GM19035 (cell line): ENCODE measurements at regions not wholly inside any gene's neighbourhood (a gene's known extent, or its start where the extent isn't known, plus 50 kb on each side); places are given as distances from the start of the nearest gene placed in this dataset.
"Not testable (repeated sequence)": the region's sequence is repeated elsewhere in the genome, so short reads cannot be mapped to it uniquely, and the experiment has no call there.

Experiments
- ATAC-seq: cut with Tn5 transposase; IDR thresholded peaks from one replicate; pipeline ENCODE4 v1.9.1; 2021; ENCODE audit not compliant: unreplicated experiment

GRCh38 chrX:111041018-111041462 is 55.0 kb upstream of the PAK3 start:
- ATAC-seq, result no peak

GRCh38 chrX:111040377-111041017 is 55.5 kb upstream of the PAK3 start:
- ATAC-seq, result no peak

DNA sequence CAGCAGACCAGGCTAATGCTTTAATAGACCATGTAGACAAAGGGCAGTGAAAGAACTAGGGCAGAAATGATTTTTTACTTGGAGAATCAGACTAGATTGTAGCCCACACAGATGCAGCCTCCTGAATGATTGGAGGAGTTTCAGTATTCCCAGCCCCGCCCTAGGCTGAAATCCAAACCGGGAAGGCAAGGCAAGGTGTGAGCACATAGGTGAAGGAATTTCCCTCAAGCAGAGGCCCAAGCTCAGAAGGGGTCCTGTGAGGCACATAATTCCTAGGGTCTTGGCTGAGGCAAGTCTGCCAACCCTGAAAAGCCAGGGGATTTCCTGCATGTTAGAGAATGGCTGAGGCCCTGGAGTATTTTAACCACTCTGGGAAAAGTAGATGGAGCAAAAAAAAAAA is 56.4 kb upstream of the PAK3 start:
- no peak for ATAC-seq

DNA sequence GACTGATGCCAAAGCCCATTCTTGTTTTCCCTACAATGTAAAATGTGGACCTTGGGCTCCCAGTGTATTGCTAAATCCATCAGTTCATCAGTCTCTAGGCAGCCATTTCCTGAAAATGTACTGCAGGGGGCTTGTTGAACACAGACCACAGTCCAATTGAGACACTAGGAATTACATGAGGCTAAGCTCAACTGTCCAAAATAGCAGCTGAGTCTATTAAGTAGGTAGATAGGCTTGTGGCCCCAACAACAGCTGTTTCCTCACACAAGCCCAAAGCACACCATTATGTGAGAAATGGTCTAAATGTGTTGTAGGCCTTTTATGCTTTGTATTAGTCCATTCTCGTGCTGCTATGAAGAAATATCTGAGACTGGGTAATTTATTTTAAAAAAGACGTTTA is 60.0 kb upstream of the PAK3 start:
- no peak for ATAC-seq

DNA sequence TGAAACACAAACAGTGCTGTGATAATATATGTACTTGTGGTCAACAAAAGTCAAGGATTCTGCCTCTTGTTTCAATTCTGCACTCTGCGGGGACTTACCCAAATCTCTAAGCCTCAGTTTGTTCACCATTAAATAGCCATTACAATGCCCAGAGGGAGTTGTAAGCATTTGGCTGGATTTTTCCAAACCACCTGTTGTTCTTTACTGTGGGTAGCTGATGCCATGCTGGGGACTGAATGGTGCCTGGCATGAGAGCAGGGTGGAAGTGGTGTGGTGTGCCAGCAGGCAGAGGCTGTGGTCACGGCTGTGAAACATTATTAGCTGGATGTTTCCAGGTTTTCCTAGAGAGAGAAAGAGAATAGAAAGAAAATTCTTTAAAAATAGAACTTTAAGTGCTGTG is 60.7 kb upstream of the PAK3 start:
- no peak for ATAC-seq

DNA sequence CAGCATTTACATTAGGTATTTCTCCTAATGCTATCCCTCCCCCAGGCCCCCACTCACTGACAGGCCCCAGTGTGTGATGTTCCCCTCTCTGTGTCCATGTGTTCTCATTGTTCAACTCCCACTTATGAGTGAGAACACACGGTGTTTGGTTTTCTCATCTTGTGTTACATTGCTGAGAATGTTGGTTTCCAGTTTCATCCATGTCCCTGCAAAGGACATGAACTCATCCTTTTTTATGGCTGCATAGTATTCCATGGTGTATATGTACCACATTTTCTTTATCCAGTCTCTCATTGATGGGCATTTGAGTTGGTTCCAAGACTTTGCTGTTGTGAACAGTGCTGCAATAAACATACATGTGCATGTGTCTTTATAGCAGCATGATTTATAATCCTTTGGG is 73.0 kb upstream of the PAK3 start:
- not testable (repeated sequence) for ATAC-seq

- ATAC-seq, result no peak
Measured at GRCh38 chrX:111020283-111020682, 75.7 kb upstream of the PAK3 start.

DNA sequence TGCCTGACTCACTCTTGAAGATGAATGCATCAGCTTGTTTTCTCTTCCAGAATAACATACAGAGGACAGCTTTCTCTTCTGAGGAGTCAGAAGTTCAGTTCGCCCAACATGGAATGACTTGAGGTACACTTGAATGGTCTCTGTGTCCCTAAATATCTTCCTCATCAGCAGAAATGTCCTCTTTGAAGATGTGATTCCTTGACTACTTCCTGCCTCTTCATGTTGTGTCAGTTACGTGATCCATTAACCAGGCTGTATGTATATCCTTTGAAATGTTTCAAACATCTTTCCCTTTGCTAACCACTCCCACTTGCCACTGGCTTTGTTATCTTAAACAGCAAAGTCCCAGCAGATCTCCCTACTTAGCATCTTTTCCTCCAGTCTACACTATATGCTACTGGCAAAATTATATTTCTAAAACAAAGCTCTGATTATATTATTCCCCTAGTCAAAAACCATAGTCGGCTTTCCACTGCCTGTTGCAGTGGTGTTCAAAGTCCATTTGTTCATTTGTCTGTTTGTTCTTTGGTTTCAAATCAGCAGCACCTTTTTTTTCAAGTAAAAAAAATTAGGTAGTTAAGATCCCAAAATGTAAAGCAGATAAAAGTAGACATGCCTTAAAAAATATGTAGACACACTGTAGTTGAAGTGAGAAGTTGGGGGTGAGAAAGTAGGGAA is 82.1 kb upstream of the PAK3 start:
- no peak for ATAC-seq

DNA sequence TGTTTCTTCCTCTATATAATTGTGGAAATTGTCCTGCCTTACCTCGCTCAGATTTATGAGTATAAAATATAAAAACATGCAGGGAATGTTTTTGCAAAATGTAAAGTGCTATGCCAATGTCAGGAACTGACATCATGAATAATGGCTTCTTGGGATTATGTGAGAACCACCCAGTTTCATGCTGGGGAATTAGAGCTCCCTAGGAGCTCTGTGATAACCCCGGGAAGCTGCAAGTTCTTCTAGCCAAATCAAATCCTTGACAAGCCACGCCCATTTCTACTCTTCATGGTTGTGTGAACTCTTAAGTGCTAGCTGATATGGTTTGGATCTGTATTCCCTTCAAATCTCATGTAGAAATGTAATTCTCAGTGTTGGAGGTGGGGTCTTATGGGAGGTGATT is 85.9 kb upstream of the PAK3 start:
- ATAC-seq, result no peak

DNA sequence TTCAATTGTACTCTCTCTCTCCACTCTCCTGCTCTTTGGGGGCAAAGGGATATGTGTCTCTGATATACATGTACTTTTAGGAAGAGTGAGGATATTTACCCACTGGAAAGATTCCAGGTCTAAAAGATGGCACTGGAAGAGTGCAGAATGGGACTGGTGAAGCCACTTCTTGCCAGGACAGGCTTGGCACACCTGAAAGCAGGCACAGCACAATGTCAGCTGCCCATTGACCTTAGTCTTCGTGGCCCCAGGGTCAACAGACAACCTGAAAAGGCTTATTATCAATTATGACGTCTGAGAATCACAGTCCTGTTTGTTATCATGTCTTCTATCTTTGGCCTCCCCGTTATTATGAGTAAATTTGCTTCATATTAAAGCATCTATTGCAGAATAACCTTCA is 86.7 kb upstream of the PAK3 start:
- no peak for ATAC-seq

GRCh38 chrX:111008126-111008525 is 87.9 kb upstream of the PAK3 start:
- ATAC-seq, result no peak

GRCh38 chrX:111007238-111007637 is 88.8 kb upstream of the PAK3 start:
- no peak for ATAC-seq

- no peak for ATAC-seq
Measured at GRCh38 chrX:111006116-111006515, 89.9 kb upstream of the PAK3 start.

GRCh38 chrX:111005166-111005565 is 90.8 kb upstream of the PAK3 start:
- no peak for ATAC-seq

- ATAC-seq, result no peak
Measured at GRCh38 chrX:111003118-111003517, 92.9 kb upstream of the PAK3 start.

- no peak for ATAC-seq
Measured at GRCh38 chrX:110992611-110993010, 103.4 kb upstream of the PAK3 start.

DNA sequence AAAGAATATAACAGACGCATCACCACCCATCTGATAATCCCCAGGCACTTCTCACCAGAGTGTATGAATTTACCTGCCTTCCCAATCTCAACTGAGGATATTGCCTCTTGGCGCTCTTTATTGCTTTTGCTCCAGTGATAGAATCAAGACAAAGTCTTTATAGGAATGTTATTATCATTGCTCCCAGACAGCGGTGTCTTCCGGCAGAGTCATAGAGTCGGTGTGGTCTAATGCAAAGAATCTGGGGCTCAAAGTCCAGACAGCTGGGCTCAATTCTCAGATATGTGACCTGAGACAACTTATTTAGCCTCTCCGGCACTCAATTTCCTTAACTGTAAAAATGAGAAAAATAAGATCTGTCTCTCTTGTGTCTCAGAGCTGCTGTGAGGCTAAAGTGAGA is 106.1 kb upstream of the PAK3 start:
- no peak for ATAC-seq

DNA sequence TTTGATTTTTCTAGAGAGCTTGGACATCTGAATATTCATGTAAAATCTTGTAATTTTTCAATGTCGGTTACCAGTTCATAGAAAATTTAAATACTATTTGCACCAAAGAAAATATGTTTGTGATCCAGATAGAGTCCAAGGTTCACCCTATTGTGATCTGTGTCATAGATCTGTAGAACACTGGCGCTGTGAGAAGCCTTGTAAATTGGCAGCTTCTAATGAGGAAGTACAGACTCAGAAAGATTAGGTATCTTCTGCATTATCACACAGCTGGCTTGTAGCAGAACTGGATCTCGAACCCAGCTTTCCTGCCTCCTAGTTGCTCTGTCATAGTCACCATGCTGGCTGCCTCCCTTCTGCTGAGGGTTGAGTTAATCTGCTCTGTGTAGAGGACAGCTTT is 106.5 kb upstream of the PAK3 start:
- ATAC-seq, result no peak

- no peak for ATAC-seq
Measured at GRCh38 chrX:110987292-110987691, 108.7 kb upstream of the PAK3 start.

- no peak for ATAC-seq
Measured at GRCh38 chrX:110985470-110985869, 110.5 kb upstream of the PAK3 start.

- ATAC-seq, result no peak
Measured at GRCh38 chrX:110983024-110983423, 113.0 kb upstream of the PAK3 start.

- ATAC-seq, result no peak
Measured at GRCh38 chrX:110966839-110967238, 129.2 kb upstream of the PAK3 start.

DNA sequence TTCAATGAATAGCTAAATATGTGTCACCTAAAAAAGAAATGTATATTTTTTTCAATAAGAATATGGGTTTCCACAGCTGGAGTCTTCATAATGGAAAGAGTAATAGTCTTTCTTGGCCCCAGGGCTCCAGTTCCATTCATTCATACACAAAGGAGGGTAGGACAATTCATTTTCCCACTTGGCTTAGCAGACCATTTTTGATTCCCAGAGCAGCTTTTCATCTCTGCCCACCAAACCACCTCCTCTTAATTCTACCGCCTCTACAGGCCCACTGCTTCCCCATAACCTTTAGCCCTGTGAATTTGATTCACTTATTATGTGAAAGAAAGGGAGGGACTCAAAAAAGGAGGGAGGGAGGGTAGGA is 129.9 kb upstream of the PAK3 start:
- ATAC-seq, result no peak
